BE2C (cell line): ENCODE measurements at regions not wholly inside any gene's neighbourhood (a gene's known extent, or its start where the extent isn't known, plus 50 kb on each side); places are given as distances from the start of the nearest gene placed in this dataset.
"Not testable (repeated sequence)": the region's sequence is repeated elsewhere in the genome, so short reads cannot be mapped to it uniquely, and the experiment has no call there.

Experiments
- DNase-seq: peaks from one replicate; pipeline ENCODE4 v3.0.0-alpha.2; 2020
- H3K27me3 ChIP-seq: fragments of 250-450 bp; sonication (Bioruptor Pico); 2 replicates; pipeline ENCODE4 v1.5.1; 2020; ENCODE audit warnings: mild to moderate bottlenecking
- H3K36me3 ChIP-seq: fragments of 250-450 bp; sonication (Bioruptor Pico); 2 replicates; pipeline ENCODE4 v1.5.1; 2020; ENCODE audit warnings: mild to moderate bottlenecking
- H3K4me1 ChIP-seq: fragments of 250-450 bp; sonication (Bioruptor Pico); 2 replicates; pipeline ENCODE4 v1.5.1; 2020
- H3K4me3 ChIP-seq: 2 replicates; pipeline ENCODE4 v1.5.1; 2011; ENCODE audit warnings: low read depth, low read length
- H3K9me3 ChIP-seq: fragments of 250-450 bp; sonication (Bioruptor Pico); 2 replicates; pipeline ENCODE4 v1.5.1; 2020
- CTCF ChIP-seq: IDR thresholded peaks from 2 replicates; pipeline ENCODE4 v1.5.1; 2012; ENCODE audit warnings: mild to moderate bottlenecking, low read depth, low read length

- no peaks in the 10 kb centered on the region for H3K9me3 ChIP-seq
- no peak for DNase-seq
- H3K27me3 ChIP-seq, result no peaks in the 10 kb centered on the region
- no peaks in the 10 kb centered on the region for H3K4me1 ChIP-seq
- H3K4me3 ChIP-seq, result no peak overlapping the region
- H3K36me3 ChIP-seq, result no peaks in the 10 kb centered on the region
- no peak for TF ChIP-seq CTCF
These were observed 128.7 kb upstream of the COL5A2 start for GRCh38 chr2:189308056-189308790.

- Histone ChIP-seq H3K27me3 (no peaks in the 10 kb centered on the region), H3K4me3 (no peak overlapping the region), H3K4me1 (no peaks in the 10 kb centered on the region), H3K36me3 (no peaks in the 10 kb centered on the region), H3K9me3 (no peaks in the 10 kb centered on the region)
- no peak for TF ChIP-seq CTCF
- no peak for DNase-seq
These were observed 129.8 kb upstream of the COL5A2 start for GRCh38 chr2:189309331-189309730.

- no peak for DNase-seq
These were observed 129.1 kb upstream of the WDR75 start for GRCh38 chr2:189312211-189312610.

GRCh38 chr2:189312643-189313042, 128.6 kb upstream of the WDR75 start:
- Histone ChIP-seq H3K9me3 (no peaks in the 10 kb centered on the region), H3K27me3 (no peaks in the 10 kb centered on the region), H3K4me3 (no peak overlapping the region), H3K4me1 (no peaks in the 10 kb centered on the region), H3K36me3 (no peaks in the 10 kb centered on the region)
- TF ChIP-seq CTCF, result no peak
- no peak for DNase-seq

More at GRCh38 chr2:189312211-189312610, 129.1 kb upstream of the WDR75 start:
- Histone ChIP-seq H3K4me3 (no peak overlapping the region), H3K36me3 (no peaks in the 10 kb centered on the region), H3K4me1 (no peaks in the 10 kb centered on the region), H3K9me3 (no peaks in the 10 kb centered on the region), H3K27me3 (no peaks in the 10 kb centered on the region)
- TF ChIP-seq CTCF, result no peak

- Histone ChIP-seq H3K4me1 (no peaks in the 10 kb centered on the region), H3K27me3 (no peaks in the 10 kb centered on the region), H3K9me3 (no peaks in the 10 kb centered on the region; the same call in 1 of the 2 replicates), H3K36me3 (no peaks in the 10 kb centered on the region), H3K4me3 (no peak overlapping the region)
- no peak for TF ChIP-seq CTCF
- no peak for DNase-seq
These were observed 122.5 kb upstream of the WDR75 start for GRCh38 chr2:189318761-189319160.

GRCh38 chr2:189319424-189319823, 121.8 kb upstream of the WDR75 start:
- not testable (repeated sequence) for H3K9me3 ChIP-seq, H3K4me3 ChIP-seq, DNase-seq, H3K36me3 ChIP-seq, H3K27me3 ChIP-seq, H3K4me1 ChIP-seq
